Tibial artery (tissue), 4 donors: ENCODE measurements at regions not wholly inside any gene's neighbourhood (a gene's known extent, or its start where the extent isn't known, plus 50 kb on each side); places are given as distances from the start of the nearest gene placed in this dataset.

ENCODE experiments used
- DNase-seq, 2 donors: peaks; one replicate each; pipeline ENCODE4 v3.0.0-alpha.2; 2019
- H3K27ac ChIP-seq, 2 donors: fragments of 200-600 bp; sonication (generic) in 1 of 2; 1 replicate in 1 of 2; 2 replicates in 1 of 2; pipeline ENCODE4 v1.5.1; 2018 to 2019; ENCODE audit warnings: mild to moderate bottlenecking in 1 of 2
- H3K27me3 ChIP-seq, 2 donors: fragments of 200-600 bp; sonication (generic) in 1 of 2; one replicate each; pipeline versions ENCODE4 v1.5.1 to v1.6.0; 2016 to 2019
- H3K36me3 ChIP-seq, 3 donors: fragments of 200-600 bp; sonication (generic) in 2 of 3; one replicate each; pipeline ENCODE4 v1.5.1; 2016 to 2019; ENCODE audit warnings: mild to moderate bottlenecking in 2 of 3
- H3K4me1 ChIP-seq, 4 donors: fragments of 200-600 bp; sonication (generic) in 2 of 4; 1 replicate in 3 of 4; 2 replicates in 1 of 4; pipeline ENCODE4 v1.5.1; 2016 to 2019
- H3K4me3 ChIP-seq, 2 donors: fragments of 200-600 bp; sonication (generic) in 1 of 2; 1 replicate in 1 of 2; 2 replicates in 1 of 2; pipeline ENCODE4 v1.5.1; 2018 to 2019; ENCODE audit warnings: mild to moderate bottlenecking in 2 of 2
- H3K9me3 ChIP-seq, 3 donors: fragments of 200-600 bp; sonication (generic) in 1 of 3; one replicate each; pipeline ENCODE4 v1.5.1; 2016 to 2019
- CTCF ChIP-seq, 2 experiments: fragments of 200-600 bp in 1 of 2; fragments of 450-650 bp in 1 of 2; IDR thresholded peaks; one replicate each; pipeline ENCODE4 v1.5.1; 2017 to 2019; ENCODE audit warnings: antibody characterized with exemption in 2 of 2, mild to moderate bottlenecking in 1 of 2, moderate library complexity in 1 of 2
- intact Hi-C: fragments of 100-400 bp; cut with DNase I; formaldehyde crosslinking; loops from one replicate; pipeline ENCODE4 v1.15.0; 2023; ENCODE audit warnings: low total_unique reads

GRCh38 chr22:47484960-47485569 is 722.6 kb downstream of the TBC1D22A start:
- TF ChIP-seq CTCF (IDR thresholded peaks at IDR 0.05), result no peak
- no peak for DNase-seq
- no peaks in the 10 kb centered on the region for H3K27me3 ChIP-seq
- H3K27ac ChIP-seq, result no peak overlapping the region
- H3K4me1 ChIP-seq, result no peaks in the 10 kb centered on the region
- no peak overlapping the region for H3K4me3 ChIP-seq
- H3K36me3 ChIP-seq, result no peaks in the 10 kb centered on the region
- intact Hi-C loops, result no loop called here
- H3K9me3 ChIP-seq, result no peaks in the 10 kb centered on the region

GRCh38 chr22:47476231-47476630 is 713.8 kb downstream of the TBC1D22A start:
- H3K36me3 ChIP-seq, result no peaks in the 10 kb centered on the region
- no peaks in the 10 kb centered on the region for H3K9me3 ChIP-seq
- no peak for DNase-seq
- H3K27ac ChIP-seq, result no peak overlapping the region
- intact Hi-C loops, result no loop called here
- no peaks in the 10 kb centered on the region for H3K4me1 ChIP-seq
- no peak for TF ChIP-seq CTCF (IDR thresholded peaks at IDR 0.05)
- H3K27me3 ChIP-seq, result no peaks in the 10 kb centered on the region
- H3K4me3 ChIP-seq, result no peak overlapping the region

- DNase-seq, result no peak
- intact Hi-C loops, result no loop called here
- Histone ChIP-seq H3K36me3 (no peaks in the 10 kb centered on the region), H3K9me3 (no peaks in the 10 kb centered on the region), H3K4me1 (no peaks in the 10 kb centered on the region), H3K27ac (no peak overlapping the region), H3K4me3 (no peak overlapping the region), H3K27me3 (no peaks in the 10 kb centered on the region)
- no peak for TF ChIP-seq CTCF (IDR thresholded peaks at IDR 0.05)
These were observed 712.4 kb downstream of the TBC1D22A start for GRCh38 chr22:47474895-47475294.

GRCh38 chr22:47474464-47474863 is 712.0 kb downstream of the TBC1D22A start:
- DNase-seq, result no peak
- Histone ChIP-seq H3K4me1 (no peaks in the 10 kb centered on the region), H3K4me3 (no peak overlapping the region), H3K27ac (no peak overlapping the region), H3K36me3 (no peaks in the 10 kb centered on the region), H3K9me3 (no peaks in the 10 kb centered on the region), H3K27me3 (no peaks in the 10 kb centered on the region)
- TF ChIP-seq CTCF (IDR thresholded peaks at IDR 0.05), result no peak
- intact Hi-C loops, result no loop called here

- no peak for TF ChIP-seq CTCF (IDR thresholded peaks at IDR 0.05)
- Histone ChIP-seq H3K4me3 (no peak overlapping the region), H3K4me1 (no peaks in the 10 kb centered on the region), H3K36me3 (no peaks in the 10 kb centered on the region), H3K9me3 (no peaks in the 10 kb centered on the region), H3K27ac (no peak overlapping the region), H3K27me3 (no peaks in the 10 kb centered on the region)
- no peak for DNase-seq
- intact Hi-C loops, result no loop called here
These were observed 710.2 kb downstream of the TBC1D22A start for GRCh38 chr22:47472636-47473035.

- no peaks in the 10 kb centered on the region for H3K27me3 ChIP-seq
- no peak for DNase-seq
- TF ChIP-seq CTCF (IDR thresholded peaks at IDR 0.05), result no peak
- peaks cover 0 to 9% (median 8%) of the 10 kb centered on the region in 3 donors for H3K9me3 ChIP-seq
- no peaks in the 10 kb centered on the region for H3K36me3 ChIP-seq
- H3K4me1 ChIP-seq, result no peaks in the 10 kb centered on the region
- H3K4me3 ChIP-seq, result no peak overlapping the region
- H3K27ac ChIP-seq, result no peak overlapping the region
- intact Hi-C loops, result no loop called here
These were observed 709.0 kb downstream of the TBC1D22A start for GRCh38 chr22:47471406-47471805.
